Lung microvascular endothelial cell (primary cell): ENCODE measurements at regions not wholly inside any gene's neighbourhood (a gene's known extent, or its start where the extent isn't known, plus 50 kb on each side); places are given as distances from the start of the nearest gene placed in this dataset.

Experiments
- DNase-seq, 2 donors: peaks; one replicate each; pipeline versions ENCODE4 v3.0.0 to v3.0.0-alpha.2; 2010; ENCODE audit warnings: low read depth in 2 of 2

GRCh38 chr3:43979645-43980044 lies 262.0 kb upstream of the TOPAZ1 start:
- DNase-seq = no peak

DNA sequence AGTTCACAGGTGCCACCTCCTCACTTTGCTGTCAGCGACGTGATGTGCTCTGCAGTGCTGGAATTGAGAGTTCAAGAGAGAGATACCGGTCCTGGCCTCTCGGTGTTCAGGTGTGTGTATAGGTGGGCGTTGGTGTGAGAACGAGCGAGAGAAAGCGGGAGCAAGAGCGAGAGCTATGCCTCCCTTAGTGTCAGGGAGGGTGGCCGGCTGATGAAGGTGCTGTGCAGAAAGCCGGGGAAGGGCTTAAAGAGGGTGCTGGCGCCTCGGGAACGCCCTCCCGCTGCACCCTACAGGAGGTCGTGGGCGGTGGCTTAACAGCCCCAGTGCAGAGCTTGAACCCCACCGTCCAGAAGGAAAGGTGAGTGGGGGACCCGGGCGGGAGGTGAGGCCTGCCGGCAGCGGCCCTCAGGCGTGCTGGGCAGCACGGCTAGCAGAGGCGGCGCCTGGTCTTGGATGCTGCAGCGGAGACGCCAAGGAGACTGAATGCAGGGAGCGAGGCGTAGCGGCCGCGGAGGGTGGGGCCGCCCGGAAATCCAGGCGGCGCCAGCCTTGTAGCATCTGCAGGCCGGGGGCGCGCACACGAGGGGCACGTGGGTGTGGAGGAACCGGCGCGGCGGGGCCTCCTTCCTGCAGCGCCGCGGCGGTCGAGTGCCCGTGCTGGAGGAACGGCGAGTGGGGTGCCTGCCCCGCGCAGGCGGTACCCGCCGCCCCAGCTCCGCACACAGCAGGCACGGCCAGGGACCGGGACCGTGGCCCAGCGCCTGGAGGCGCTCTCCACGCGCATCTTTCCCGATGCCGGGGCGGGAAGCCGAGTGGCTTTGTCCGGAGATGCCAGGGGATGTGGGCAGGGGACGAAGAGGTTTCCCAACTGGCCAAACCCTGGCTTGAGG lies 246.8 kb upstream of the TOPAZ1 start:
- no peak for DNase-seq

DNA sequence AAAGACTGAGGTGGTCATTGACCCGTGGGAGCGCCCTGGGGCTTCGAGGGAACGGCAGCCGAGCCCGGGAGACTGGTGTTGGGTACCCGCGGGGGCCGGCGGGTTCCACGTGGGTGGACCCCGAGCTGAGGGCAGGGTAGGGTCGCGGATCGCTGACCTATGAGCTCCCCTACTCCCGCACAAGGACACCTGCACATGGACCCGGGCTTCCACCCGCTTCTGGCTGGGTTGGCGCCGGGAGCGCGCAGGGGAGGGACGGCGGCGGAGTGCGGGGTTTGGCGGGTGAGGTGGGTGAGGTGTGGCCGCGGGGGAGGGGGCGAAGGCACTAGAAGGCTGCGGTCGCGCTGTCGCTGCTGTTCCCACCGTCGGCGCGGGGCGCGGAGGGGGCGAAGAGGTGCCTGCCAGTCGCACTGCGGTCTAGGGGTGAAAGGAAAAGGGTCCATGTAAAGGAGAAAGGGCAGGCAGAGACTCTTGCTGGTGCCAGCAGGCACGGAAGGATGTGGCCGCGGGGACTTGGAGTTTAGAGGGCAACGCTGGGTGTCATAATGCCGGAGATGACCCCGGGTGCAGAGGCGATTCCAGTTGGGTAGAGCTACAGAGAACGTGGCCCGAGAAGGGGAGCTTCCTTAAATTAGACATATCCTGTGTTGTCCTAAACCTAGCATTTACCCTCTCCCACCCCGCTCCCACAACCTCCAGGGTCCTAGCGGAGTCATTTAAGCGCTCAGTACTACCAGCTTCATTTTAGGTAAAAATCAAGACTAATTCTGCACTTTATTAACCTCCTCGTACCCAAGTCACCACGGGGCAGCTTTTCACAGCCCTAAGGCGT lies 245.9 kb upstream of the TOPAZ1 start:
- no peak for DNase-seq

- DNase-seq = peak in 1 of 2 donors; percentile 33
Measured at GRCh38 chr3:43996379-43997301, 245.0 kb upstream of the TOPAZ1 start.

DNA sequence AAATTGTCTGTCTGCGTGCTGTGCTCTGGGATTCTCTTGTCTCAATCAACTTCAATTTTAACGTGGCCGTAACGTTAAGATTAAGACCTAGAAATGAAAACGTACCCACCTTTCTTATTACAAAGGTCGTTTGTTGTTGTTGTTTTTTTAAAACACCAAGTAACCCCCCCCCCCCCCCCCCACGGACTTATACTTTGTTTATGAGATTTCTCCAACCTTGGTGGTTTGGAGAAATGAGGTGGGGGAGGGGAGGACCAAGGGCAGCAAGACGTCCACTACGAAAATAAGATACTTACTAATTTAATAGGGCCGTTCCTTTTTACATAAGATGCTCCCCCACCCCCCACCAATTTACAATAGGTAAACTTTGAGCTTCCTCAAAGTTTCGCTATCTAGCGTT lies 244.4 kb upstream of the TOPAZ1 start:
- no peak for DNase-seq

DNA sequence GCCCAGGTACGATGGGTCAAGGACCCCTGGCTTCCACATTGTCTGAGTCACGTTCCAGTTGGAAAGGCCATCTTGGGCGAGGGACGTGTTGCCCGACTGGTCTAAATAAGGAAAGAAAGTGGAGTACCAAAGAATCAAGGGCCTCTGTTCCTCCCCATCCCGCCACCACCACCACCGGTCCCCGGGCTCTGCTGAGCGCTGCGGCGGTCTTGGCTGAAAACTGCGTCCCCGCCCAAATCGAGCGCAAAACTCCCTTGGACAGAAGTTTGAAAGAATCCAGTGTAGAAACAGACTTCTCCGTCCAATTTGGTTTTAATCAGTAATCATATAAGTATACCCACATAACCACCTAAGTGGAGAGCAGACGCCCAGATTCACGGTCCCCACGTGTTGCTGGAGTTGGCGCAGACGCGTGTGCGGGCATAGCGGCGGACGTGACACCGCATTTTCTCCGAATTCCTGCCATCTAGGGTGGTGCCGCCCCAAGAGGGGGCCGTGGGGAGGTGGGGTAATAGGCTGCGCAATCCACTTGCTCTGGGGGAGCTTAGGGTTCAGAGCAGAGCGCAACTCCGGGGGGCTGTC lies 243.8 kb upstream of the TOPAZ1 start:
- no peak for DNase-seq

DNA sequence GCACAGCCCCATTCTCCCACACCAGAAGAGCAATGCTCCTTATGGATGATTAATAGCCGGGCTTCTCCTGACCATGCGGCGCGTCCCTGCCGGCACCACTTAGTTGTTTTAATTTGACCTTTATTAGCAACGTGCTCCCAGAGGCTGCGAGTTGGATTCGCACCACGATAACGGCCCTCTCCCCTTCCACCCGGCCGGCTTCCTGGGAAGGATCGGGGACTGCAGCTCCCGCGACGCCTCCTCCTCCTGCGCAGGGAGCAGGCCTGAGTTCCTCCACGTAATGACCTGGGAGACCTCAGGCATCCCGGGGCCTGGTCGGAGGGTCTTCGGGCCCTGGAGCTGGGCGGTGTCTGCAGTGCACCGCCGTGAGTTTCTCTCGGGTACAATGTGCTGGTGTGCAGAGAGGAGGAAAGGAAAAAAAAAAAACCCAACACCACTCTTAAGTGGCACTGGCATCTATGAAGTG lies 243.3 kb upstream of the TOPAZ1 start:
- DNase-seq = no peak

DNA sequence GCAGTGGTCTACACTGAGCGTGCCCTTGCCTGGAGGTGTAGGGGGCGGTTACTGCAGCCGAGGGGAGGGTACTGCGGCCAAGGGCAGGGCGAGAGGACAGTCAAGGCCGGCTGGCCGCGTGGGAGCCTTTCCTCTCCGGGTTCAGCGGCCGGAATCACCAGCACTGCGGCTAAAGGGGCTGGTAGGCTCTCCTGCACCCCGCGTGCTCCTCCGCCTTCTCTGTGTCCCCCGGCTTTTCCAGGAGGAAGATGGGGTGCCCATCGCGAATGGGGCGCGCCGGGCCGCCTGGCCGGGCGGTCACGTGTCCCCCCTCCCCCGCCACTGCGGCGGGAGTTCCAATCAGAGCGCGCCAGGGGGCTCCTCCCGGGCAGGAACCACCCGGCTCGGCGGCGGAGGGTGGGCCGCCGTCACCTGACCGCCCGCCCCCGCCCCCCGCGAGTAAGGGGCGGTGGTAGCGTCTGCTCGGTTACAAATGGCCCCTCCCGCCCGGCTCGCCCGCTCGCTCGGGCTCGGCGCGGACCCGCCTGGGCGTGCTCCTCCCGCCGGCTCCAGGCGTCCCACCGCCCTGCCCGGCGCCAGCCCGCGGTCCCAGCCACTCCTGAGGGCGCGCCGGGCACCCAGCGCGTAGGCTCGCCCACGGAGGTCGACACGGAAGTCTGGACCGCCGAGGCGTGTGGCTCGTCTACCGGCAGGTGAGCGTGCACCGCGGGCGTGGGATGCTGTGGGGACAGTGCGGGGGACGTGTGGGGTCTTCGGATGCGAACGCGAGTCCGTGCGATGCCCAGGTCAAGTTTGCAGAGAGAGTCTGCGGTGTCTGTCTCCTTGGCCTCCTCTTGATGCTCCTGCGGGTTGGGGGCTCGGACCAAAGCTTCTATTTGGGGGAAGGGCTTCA lies 242.6 kb upstream of the TOPAZ1 start:
- DNase-seq = peak in 1 of 2 donors; percentile 63

GRCh38 chr3:43999728-44000319 lies 241.9 kb upstream of the TOPAZ1 start:
- no peak for DNase-seq

DNA sequence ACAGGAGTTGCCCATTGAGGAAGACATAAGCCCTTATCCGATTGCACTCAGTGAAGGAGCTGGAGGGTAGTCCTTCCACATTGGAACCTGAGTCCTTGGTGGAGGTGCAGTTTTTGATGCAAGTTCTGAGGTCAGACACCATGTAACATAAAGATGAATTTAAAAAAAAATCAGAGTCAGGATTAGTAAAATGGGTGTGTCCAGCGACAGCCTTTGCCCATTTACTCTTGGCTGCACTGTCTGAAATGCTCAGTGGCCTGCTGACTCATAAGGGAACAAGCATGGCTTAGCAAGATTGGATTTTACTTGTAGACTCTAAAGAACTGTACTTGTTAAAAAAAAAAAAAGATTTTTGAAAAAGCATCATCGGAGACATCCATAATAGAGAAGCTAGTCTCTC lies 241.1 kb upstream of the TOPAZ1 start:
- no peak for DNase-seq

- DNase-seq = no peak
Measured at GRCh38 chr3:44001072-44001471, 240.6 kb upstream of the TOPAZ1 start.

- no peak for DNase-seq
Measured at GRCh38 chr3:44003801-44004200, 237.9 kb upstream of the TOPAZ1 start.

DNA sequence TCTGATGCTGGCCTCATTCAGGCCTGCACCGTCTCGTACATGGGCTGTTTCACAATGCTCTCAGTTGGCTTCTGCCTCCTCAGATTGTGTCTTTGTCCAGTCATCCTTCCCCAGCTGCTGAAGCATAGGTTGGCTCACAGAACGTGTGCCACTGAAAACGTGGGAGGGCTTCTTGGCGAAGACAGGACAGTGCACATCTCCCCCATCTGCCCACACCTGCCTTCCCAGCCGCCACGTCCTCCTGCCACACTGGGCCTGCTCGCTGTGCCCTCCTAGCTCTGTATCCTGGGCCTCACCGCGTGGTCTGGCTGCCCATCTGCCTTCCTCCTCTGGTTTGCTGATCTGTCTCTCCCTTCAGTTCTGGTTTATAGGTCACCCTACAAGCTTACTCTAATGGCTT lies 230.0 kb upstream of the TOPAZ1 start:
- no peak for DNase-seq

- DNase-seq = no peak
Measured at GRCh38 chr3:44012160-44012899, 229.4 kb upstream of the TOPAZ1 start.

DNA sequence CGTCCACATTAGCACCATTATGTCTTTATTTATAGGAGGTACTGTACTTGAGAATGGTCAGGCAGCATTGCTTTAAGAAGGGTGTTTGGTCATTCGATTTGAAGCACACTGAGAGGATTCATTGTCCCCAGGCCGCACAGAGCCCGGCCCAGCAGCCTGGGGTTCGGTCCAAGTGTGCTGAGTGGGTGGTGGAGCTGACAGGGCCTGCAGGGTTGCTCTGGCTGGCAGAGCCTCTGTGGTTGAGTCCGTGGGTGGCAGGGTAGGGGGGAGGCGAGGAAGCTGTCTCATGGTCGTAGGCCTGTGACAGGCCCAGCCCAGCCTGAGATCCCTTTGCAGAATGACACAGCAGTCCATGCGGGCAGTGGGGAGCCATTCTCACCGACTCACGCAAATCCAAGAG lies 227.7 kb upstream of the TOPAZ1 start:
- DNase-seq = no peak

- no peak for DNase-seq
Measured at GRCh38 chr3:44015170-44015569, 226.5 kb upstream of the TOPAZ1 start.

- DNase-seq = no peak
Measured at GRCh38 chr3:44016818-44017217, 224.9 kb upstream of the TOPAZ1 start.

- no peak for DNase-seq
Measured at GRCh38 chr3:44018926-44019325, 222.8 kb upstream of the TOPAZ1 start.

DNA sequence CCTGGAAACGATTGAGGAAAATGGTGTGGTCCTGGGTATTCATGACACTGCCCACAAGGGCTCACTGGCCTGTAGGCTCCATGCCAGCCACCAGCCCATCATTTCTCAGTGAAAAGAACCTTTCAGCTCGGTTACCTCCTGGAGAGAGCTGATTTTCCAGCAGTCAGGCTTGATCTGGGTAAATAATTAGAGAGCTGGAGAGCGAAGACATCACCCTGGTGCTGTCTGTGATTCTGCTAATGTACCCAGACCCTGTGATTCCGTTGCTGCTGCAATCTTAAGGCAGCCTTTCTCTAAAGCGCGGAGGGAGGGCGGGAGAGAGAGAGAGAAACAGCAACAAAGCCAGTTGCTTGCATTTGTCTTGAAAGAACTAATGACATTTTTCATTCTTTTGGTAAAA lies 221.9 kb upstream of the TOPAZ1 start:
- no peak for DNase-seq
